Tibial nerve (tissue), 4 donors: ENCODE measurements at regions not wholly inside any gene's neighbourhood (a gene's known extent, or its start where the extent isn't known, plus 50 kb on each side); places are given as distances from the start of the nearest gene placed in this dataset.

ENCODE experiments used
- EP300 ChIP-seq, 2 donors: sonication (generic); formaldehyde crosslinking; IDR thresholded peaks; one replicate each; pipeline ENCODE4 v1.6.1; 2017; ENCODE audit warnings: antibody characterized with exemption in 2 of 2, mild to moderate bottlenecking in 1 of 2
- POLR2A ChIP-seq, 2 donors: fragments of 450-650 bp; IDR thresholded peaks; one replicate each; pipeline ENCODE4 v1.6.1; 2017; ENCODE audit warnings: antibody characterized with exemption in 2 of 2, mild to moderate bottlenecking in 2 of 2, moderate library complexity in 2 of 2
- TF ChIP-seq, protein P1 (sequence below), 5 experiments: fragments of 200-600 bp in 3 of 5; fragments of 450-650 bp in 2 of 5; sonication (generic) in 3 of 5; IDR thresholded peaks; one replicate each; pipeline ENCODE4 v1.5.1; 2016 to 2019; ENCODE audit warnings: antibody characterized with exemption in 5 of 5, mild to moderate bottlenecking in 3 of 5, moderate library complexity in 2 of 5

- TF ChIP-seq POLR2A (IDR thresholded peaks at IDR 0.05): no peak
- TF ChIP-seq, protein P1, sequence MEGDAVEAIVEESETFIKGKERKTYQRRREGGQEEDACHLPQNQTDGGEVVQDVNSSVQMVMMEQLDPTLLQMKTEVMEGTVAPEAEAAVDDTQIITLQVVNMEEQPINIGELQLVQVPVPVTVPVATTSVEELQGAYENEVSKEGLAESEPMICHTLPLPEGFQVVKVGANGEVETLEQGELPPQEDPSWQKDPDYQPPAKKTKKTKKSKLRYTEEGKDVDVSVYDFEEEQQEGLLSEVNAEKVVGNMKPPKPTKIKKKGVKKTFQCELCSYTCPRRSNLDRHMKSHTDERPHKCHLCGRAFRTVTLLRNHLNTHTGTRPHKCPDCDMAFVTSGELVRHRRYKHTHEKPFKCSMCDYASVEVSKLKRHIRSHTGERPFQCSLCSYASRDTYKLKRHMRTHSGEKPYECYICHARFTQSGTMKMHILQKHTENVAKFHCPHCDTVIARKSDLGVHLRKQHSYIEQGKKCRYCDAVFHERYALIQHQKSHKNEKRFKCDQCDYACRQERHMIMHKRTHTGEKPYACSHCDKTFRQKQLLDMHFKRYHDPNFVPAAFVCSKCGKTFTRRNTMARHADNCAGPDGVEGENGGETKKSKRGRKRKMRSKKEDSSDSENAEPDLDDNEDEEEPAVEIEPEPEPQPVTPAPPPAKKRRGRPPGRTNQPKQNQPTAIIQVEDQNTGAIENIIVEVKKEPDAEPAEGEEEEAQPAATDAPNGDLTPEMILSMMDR (IDR thresholded peaks at IDR 0.05): no peak
- TF ChIP-seq EP300 (IDR thresholded peaks at IDR 0.05): no peak
Measured at GRCh38 chr15:68512598-68512997, 66.2 kb upstream of the CORO2B start.
